ENCODE measurements at regions not wholly inside any gene's neighbourhood (a gene's known extent, or its start where the extent isn't known, plus 50 kb on each side); places are given as distances from the start of the nearest gene placed in this dataset.

GRCh38 chr15:70602834-70603560 lies 160.4 kb downstream of the UACA start:
- TF ChIP-seq, protein P1, sequence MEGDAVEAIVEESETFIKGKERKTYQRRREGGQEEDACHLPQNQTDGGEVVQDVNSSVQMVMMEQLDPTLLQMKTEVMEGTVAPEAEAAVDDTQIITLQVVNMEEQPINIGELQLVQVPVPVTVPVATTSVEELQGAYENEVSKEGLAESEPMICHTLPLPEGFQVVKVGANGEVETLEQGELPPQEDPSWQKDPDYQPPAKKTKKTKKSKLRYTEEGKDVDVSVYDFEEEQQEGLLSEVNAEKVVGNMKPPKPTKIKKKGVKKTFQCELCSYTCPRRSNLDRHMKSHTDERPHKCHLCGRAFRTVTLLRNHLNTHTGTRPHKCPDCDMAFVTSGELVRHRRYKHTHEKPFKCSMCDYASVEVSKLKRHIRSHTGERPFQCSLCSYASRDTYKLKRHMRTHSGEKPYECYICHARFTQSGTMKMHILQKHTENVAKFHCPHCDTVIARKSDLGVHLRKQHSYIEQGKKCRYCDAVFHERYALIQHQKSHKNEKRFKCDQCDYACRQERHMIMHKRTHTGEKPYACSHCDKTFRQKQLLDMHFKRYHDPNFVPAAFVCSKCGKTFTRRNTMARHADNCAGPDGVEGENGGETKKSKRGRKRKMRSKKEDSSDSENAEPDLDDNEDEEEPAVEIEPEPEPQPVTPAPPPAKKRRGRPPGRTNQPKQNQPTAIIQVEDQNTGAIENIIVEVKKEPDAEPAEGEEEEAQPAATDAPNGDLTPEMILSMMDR (IDR thresholded peaks at IDR 0.05; ENCODE audit: control extremely low read depth, extremely low read depth, low read depth, missing control alignments): no peak
- ChIA-PET POLR2A (no interaction called here), CTCF (no interaction called here)
- DNase-seq (ENCODE audit: extremely low spot score): no peak

GRCh38 chr15:70602281-70602680 lies 161.1 kb downstream of the UACA start:
- TF ChIP-seq, protein P1 (IDR thresholded peaks at IDR 0.05; ENCODE audit: control extremely low read depth, extremely low read depth, low read depth, missing control alignments): no peak
- no peak for DNase-seq (ENCODE audit: extremely low spot score)
- ChIA-PET CTCF (no interaction called here), POLR2A (no interaction called here)

DNA sequence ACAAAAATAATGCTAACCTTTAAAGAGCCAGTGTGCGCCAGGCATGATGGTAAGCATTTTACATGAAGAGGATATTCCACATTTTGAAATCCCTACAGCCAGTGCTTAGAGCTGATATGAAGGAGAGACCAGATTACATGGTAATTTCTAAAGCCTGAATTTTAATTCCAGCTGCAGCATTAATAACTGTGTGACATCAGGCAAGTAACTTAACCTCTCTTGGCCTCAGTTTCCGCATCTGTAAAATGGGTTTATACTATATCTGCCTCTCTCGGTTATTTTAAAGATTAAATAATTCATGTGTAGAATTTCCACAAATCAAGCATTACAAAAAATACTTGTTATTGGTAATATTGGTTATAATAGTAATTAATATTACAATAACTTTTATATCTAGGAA lies 165.4 kb downstream of the UACA start:
- DNase-seq (ENCODE audit: extremely low spot score): no peak
- POLR2A ChIA-PET: no interaction called here
- CTCF ChIA-PET: no interaction called here
- TF ChIP-seq, protein P1 (IDR thresholded peaks at IDR 0.05; ENCODE audit: control extremely low read depth, extremely low read depth, low read depth, missing control alignments): no peak

DNA sequence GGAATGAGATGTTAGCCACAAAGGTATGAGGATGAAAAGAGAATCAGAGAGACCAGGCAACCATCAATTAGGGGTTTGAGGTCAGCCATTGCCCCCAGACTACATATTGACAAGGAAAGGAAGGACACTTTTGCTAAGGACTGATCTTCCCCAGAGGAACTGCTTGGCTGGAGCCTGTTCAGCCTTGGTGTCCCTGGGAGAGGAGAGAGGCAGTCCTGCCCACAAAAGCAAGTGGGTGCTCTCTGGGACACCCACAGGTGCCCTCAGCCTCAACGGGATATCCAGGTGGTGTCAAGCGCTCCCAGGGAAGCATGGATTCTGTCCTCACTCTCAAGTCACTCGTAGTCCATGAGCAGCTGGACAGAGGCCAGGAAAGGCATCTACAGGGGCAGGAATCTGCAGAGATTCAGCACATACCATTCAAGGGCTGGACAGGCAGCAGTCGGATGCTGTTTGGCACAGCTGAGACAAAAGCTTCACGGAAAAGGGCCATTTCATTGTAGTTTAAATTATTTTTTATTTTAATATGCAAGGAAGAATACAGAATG lies 166.2 kb downstream of the UACA start:
- TF ChIP-seq, protein P1 (IDR thresholded peaks at IDR 0.05; ENCODE audit: control extremely low read depth, extremely low read depth, low read depth, missing control alignments): no peak
- no peak for DNase-seq (ENCODE audit: extremely low spot score)
- POLR2A ChIA-PET: no interaction called here
- CTCF ChIA-PET: no interaction called here

GRCh38 chr15:70596354-70597055 lies 166.9 kb downstream of the UACA start:
- ChIA-PET CTCF (no interaction called here), POLR2A (no interaction called here)
- no peak for DNase-seq (ENCODE audit: extremely low spot score)
- TF ChIP-seq, protein P1 (IDR thresholded peaks at IDR 0.05; ENCODE audit: control extremely low read depth, extremely low read depth, low read depth, missing control alignments): no peak

DNA sequence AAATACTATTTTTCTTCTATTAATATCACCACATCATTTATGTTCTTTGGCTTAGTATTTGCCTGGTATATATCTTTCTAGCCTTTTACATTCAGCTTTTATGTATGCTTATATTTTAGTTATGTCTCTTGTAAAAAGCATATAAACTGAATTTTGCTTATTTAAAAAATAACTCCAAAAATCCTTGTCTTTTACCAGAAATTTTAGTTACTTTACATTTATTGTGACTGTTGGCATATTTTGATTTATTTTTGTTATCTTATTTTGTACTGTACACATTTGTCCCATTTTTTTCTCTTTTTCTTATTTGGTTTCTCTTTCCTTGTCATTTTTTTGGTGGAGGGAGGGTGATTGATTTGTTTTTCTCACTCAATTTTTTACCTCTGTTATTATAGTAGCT lies 169.6 kb downstream of the UACA start:
- TF ChIP-seq, protein P1 (IDR thresholded peaks at IDR 0.05; ENCODE audit: control extremely low read depth, extremely low read depth, low read depth, missing control alignments): no peak
- POLR2A ChIA-PET: no interaction called here
- CTCF ChIA-PET: no interaction called here
- no peak for DNase-seq (ENCODE audit: extremely low spot score)

Data from GM10248 (cell line).